Suprapubic skin (tissue), 4 donors: ENCODE measurements at regions not wholly inside any gene's neighbourhood (a gene's known extent, or its start where the extent isn't known, plus 50 kb on each side); places are given as distances from the start of the nearest gene placed in this dataset.

Source experiments
- DNase-seq, 2 donors: peaks; one replicate each; pipeline ENCODE4 v3.0.0-alpha.2; 2019; ENCODE audit warnings: low spot score in 2 of 2
- H3K27ac ChIP-seq: fragments of 200-600 bp; sonication (generic); one replicate; pipeline ENCODE4 v1.5.1; 2019
- H3K27me3 ChIP-seq: fragments of 200-600 bp; sonication (generic); one replicate; pipeline ENCODE4 v1.5.1; 2019
- H3K36me3 ChIP-seq: fragments of 200-600 bp; sonication (generic); one replicate; pipeline ENCODE4 v1.5.1; 2019
- H3K4me1 ChIP-seq: fragments of 200-600 bp; sonication (generic); one replicate; pipeline ENCODE4 v1.5.1; 2019
- H3K4me3 ChIP-seq: fragments of 200-600 bp; sonication (generic); one replicate; pipeline ENCODE4 v1.5.1; 2019; ENCODE audit warnings: mild to moderate bottlenecking
- H3K9me3 ChIP-seq: fragments of 200-600 bp; sonication (generic); one replicate; pipeline ENCODE4 v1.5.1; 2019
- EP300 ChIP-seq: sonication (generic); formaldehyde crosslinking; IDR thresholded peaks from one replicate; pipeline ENCODE4 v1.6.1; 2017; ENCODE audit warnings: antibody characterized with exemption
- POLR2A ChIP-seq, 2 donors: fragments of 450-650 bp; IDR thresholded peaks; one replicate each; pipeline ENCODE4 v1.6.1; 2017; ENCODE audit warnings: antibody characterized with exemption in 2 of 2, mild to moderate bottlenecking in 2 of 2, moderate library complexity in 2 of 2
- POLR2AphosphoS5 ChIP-seq, 3 donors: sonication (generic); formaldehyde crosslinking; IDR thresholded peaks; one replicate each; pipeline ENCODE4 v1.6.1; 2017; ENCODE audit warnings: antibody characterized with exemption in 3 of 3
- WGBS: methylation state at CpG from one replicate; pipeline ENCODE4 v1.1.5; 2018; 5-methylcytosine and 5-hydroxymethylcytosine counted together
- TF ChIP-seq, protein P1 (sequence below), 2 donors: fragments of 200-600 bp in 1 of 2; fragments of 450-650 bp in 1 of 2; sonication (generic) in 1 of 2; IDR thresholded peaks; one replicate each; pipeline ENCODE4 v1.5.1; 2016 to 2019; ENCODE audit warnings: antibody characterized with exemption in 2 of 2, mild to moderate bottlenecking in 1 of 2, moderate library complexity in 1 of 2

DNA sequence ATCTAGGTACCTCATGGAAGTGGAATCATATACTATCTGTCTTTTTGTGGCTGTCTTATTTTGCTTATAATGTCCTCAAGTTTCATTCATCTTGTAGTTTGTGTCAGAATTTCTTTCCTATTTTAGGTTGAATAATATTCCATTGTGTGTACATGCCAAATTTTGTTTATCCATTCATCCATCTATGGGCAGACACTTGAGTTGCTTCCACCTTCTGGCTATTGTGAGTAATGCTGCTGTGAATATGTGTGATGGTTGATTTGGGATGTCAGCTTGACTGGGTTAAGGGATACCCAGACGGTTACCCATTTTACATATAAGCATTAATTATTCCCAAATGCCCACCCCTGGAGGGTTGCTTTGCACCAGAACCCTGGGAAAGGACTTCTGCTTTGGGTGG is 477.5 kb downstream of the PTPRU start:
- TF ChIP-seq, protein P1, sequence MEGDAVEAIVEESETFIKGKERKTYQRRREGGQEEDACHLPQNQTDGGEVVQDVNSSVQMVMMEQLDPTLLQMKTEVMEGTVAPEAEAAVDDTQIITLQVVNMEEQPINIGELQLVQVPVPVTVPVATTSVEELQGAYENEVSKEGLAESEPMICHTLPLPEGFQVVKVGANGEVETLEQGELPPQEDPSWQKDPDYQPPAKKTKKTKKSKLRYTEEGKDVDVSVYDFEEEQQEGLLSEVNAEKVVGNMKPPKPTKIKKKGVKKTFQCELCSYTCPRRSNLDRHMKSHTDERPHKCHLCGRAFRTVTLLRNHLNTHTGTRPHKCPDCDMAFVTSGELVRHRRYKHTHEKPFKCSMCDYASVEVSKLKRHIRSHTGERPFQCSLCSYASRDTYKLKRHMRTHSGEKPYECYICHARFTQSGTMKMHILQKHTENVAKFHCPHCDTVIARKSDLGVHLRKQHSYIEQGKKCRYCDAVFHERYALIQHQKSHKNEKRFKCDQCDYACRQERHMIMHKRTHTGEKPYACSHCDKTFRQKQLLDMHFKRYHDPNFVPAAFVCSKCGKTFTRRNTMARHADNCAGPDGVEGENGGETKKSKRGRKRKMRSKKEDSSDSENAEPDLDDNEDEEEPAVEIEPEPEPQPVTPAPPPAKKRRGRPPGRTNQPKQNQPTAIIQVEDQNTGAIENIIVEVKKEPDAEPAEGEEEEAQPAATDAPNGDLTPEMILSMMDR (IDR thresholded peaks at IDR 0.05), result no peak
- no peak for TF ChIP-seq POLR2A (IDR thresholded peaks at IDR 0.05)
- no peak for TF ChIP-seq POLR2AphosphoS5 (IDR thresholded peaks at IDR 0.05)
- no peak for TF ChIP-seq EP300
- Histone ChIP-seq H3K4me1 (peaks cover 15% of the 10 kb centered on the region), H3K27ac (no peak overlapping the region), H3K9me3 (no peaks in the 10 kb centered on the region), H3K27me3 (no peaks in the 10 kb centered on the region), H3K4me3 (no peak overlapping the region), H3K36me3 (no peaks in the 10 kb centered on the region)
- WGBS, result 35% methylated on average over 1 of the region's 1 CpG
- DNase-seq, result no peak

DNA sequence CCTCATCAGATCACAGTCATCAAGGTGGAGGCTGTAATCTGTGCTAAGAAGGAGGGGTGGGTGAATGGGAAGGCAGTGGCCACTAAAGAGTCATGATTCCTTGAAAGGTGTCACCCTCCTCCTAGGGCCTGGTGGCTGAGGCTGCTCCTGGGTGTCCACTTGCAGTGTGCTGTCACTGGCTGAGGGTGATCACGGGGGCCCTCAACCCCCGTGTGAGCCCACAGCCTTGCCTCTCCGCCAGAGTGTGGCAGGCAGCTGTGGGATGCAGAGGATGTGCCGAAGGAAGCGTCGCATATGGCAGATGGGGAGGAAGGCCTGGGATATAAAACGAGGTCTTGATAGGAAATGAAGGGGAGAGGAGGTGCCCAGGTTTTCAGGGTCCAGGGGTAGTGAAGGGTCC is 476.5 kb downstream of the PTPRU start:
- no peak for DNase-seq
- TF ChIP-seq POLR2A (IDR thresholded peaks at IDR 0.05) (no peak), EP300 (no peak), POLR2AphosphoS5 (IDR thresholded peaks at IDR 0.05) (no peak)
- TF ChIP-seq, protein P1 (IDR thresholded peaks at IDR 0.05), result no peak
- Histone ChIP-seq H3K9me3 (no peaks in the 10 kb centered on the region), H3K36me3 (no peaks in the 10 kb centered on the region), H3K27ac (no peak overlapping the region), H3K27me3 (no peaks in the 10 kb centered on the region), H3K4me3 (no peak overlapping the region), H3K4me1 (peaks cover 17% of the 10 kb centered on the region)
- 64% methylated on average over 7 of the region's 7 CpGs for WGBS

DNA sequence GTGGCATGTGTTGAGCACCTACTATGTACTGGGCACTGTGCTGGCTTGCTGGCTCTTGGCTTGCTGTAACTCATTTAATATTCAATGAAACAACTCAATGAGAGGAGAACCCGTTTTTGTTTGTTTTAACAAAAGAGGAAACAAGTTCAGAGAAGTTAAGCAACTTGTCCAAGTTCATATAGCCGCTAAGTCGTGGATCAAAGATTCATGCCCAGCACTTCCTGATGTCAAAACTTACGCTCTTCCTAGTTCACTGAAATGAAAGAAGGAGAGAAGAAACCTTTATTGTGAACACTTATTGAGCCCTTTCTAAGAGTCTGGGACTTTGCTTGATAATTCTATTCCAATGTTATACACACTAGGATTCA is 475.9 kb downstream of the PTPRU start:
- H3K4me3 ChIP-seq, result no peak overlapping the region
- DNase-seq, result no peak
- H3K36me3 ChIP-seq, result no peaks in the 10 kb centered on the region
- no peak for TF ChIP-seq POLR2AphosphoS5 (IDR thresholded peaks at IDR 0.05)
- TF ChIP-seq POLR2A (IDR thresholded peaks at IDR 0.05), result no peak
- TF ChIP-seq, protein P1 (IDR thresholded peaks at IDR 0.05), result no peak
- TF ChIP-seq EP300, result no peak
- no peaks in the 10 kb centered on the region for H3K9me3 ChIP-seq
- peaks cover 17% of the 10 kb centered on the region for H3K4me1 ChIP-seq
- 66% methylated on average over 4 of the region's 4 CpGs for WGBS
- no peaks in the 10 kb centered on the region for H3K27me3 ChIP-seq
- no peak overlapping the region for H3K27ac ChIP-seq

DNA sequence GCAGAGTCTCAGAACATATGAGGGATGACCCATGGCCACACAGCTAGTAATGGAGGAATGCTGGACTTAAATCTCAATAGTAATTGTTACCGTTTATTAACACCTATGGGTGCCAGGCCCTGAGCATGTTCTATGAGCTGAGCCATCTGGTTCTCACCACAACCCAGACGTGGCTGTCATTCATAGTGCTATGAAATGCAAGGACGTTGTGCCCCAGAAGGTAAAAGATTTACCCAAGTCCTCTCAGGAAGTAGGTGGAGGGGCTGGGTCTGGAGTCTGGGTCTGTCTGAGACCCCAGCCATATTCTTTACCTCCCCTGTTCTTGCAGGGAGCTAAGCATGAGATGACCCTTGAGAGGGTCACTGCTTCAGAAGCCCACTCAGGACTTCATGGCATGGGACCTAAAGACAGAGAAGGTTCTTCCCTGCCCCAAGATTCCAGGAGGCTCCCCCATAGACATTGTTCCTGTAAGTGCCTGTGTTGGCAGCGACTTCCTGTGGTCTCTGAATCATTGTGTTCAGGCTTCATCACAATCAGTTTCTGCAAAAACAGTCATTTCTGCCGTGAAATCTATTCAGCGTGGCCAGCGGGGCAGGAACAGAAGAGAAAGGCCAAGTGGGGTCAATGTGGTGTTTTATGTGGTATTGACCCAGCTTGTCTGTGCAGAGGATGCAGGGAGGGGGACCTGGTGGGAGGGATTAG is 475.4 kb downstream of the PTPRU start:
- H3K4me3 ChIP-seq, result no peak overlapping the region
- DNase-seq, result no peak
- H3K36me3 ChIP-seq, result no peaks in the 10 kb centered on the region
- no peaks in the 10 kb centered on the region for H3K9me3 ChIP-seq
- TF ChIP-seq POLR2A (IDR thresholded peaks at IDR 0.05) (no peak), EP300 (no peak), POLR2AphosphoS5 (IDR thresholded peaks at IDR 0.05) (no peak)
- TF ChIP-seq, protein P1 (IDR thresholded peaks at IDR 0.05), result no peak
- peaks cover 17% of the 10 kb centered on the region for H3K4me1 ChIP-seq
- H3K27me3 ChIP-seq, result peaks cover 4% of the 10 kb centered on the region
- H3K27ac ChIP-seq, result no peak overlapping the region
- 73% methylated on average over 7 of the region's 7 CpGs for WGBS

DNA sequence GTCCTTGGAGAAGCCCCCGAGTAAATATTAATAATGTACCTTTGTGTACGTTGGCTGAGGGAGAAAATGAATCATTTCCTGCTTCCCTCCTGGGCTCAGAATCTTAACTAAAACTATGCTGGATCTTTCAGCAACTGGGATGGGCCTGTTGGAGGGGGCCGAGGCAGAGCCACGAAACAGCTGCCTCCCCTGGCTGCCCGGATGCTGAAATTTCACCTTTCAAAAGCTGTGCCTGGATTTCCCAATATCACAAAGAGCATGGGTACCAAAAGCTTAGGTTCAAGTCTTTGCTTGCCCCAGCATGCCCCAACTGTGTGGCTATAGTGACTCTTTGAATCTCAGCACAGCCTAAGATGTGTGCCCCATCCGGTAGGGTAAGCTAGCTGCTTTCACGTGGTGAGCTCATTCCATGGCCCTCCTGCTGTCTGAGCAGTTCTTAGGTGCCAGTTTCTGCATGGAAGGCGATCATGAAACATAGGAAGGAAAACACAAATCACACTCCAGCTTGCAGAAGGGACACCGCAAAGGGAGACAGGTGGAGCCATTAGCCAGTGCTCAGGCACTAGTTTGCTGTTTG is 473.5 kb downstream of the PTPRU start:
- 33% methylated on average over 9 of the region's 9 CpGs for WGBS
- Histone ChIP-seq H3K27me3 (peaks cover 21% of the 10 kb centered on the region), H3K4me1 (peaks cover 17% of the 10 kb centered on the region), H3K4me3 (no peak overlapping the region), H3K9me3 (no peaks in the 10 kb centered on the region), H3K36me3 (no peaks in the 10 kb centered on the region), H3K27ac (no peak overlapping the region)
- no peak for DNase-seq
- TF ChIP-seq, protein P1 (IDR thresholded peaks at IDR 0.05), result no peak
- TF ChIP-seq POLR2A (IDR thresholded peaks at IDR 0.05), result no peak
- TF ChIP-seq EP300, result no peak
